NCI-H187 (cell line): ENCODE measurements at regions not wholly inside any gene's neighbourhood (a gene's known extent, or its start where the extent isn't known, plus 50 kb on each side); places are given as distances from the start of the nearest gene placed in this dataset.

Experiments used
- DNase-seq, 2 experiments: peaks; one replicate each; lab custom pipeline; 2025; lab: John Stamatoyannopoulos, UW

DNA sequence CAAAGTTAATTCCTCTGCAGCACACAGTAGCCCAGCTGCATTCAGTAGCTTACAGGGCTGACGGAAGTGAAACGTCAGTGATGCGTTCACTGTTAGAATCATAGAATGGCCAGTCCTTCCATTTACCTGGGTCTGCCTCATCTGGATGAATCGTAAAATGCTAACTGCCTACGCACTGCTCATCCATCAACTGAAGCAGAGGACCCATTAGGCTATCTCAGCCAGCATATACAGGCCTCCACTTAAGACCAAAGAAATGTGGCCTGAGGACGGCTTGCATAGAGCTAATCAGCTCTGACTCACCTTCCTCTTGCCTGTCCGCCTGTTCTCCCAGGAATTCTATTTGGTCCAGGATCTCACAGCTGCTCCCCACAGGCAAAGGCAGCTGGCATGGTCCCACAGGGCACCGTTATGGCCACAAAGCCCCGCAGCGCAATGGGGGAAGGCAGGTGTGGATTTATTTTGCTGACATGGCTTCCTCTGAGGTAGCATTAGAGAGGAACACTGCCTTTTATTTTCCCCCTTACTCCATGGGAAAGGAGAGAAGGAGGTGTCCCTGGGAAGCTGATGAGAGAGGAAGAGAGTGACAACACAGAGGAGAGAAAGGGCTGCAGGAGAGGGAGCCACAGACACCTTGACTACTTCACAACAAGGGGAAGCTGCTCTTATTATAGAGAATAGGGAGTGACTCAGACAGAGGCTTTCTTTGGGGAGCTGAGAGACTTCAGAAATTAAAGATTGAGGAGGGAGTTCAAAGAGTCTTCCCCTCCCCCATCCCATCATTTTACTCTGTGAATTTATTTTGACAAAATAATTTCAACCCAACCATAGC, 177.6 kb downstream of the HHIPL2 start:
- no peak for DNase-seq

DNA sequence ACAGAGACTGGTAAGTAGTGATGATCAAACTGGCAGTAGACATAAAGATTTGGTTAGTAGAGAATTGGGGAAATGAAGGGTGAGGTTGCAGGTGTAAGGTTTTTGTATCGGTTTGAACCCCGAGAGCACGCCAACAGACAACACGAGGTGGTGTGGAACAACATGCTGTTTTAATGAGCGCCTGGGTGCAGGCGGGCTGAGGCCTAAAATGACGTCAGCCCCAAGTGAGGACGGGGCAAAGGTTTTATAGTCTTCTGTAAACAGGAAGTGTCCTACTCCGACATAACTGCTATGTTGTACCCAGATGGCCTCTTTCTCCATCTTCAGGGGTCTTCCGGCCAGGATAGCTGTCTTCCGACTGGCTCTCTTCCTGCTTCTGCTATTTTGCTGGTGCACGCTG, 178.8 kb downstream of the HHIPL2 start:
- DNase-seq, result no peak

DNA sequence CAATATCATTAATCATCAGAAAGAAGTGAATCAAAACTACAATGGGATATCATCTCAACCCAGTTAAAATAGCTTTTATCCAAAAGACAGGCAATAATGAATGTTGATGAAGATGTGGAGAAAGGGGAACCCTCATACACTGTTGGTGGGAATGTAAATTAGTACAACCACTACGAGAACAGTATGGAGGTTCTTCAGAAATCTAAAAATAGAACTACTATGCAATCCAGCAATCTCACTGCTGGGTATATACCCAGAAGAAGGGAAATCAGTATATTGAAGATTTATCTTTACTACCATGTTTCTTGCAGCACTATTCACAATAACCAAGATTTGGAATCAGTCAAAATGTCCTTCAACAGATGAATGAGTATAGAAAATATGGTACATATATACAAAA, 189.8 kb downstream of the HHIPL2 start:
- DNase-seq, result no peak

DNA sequence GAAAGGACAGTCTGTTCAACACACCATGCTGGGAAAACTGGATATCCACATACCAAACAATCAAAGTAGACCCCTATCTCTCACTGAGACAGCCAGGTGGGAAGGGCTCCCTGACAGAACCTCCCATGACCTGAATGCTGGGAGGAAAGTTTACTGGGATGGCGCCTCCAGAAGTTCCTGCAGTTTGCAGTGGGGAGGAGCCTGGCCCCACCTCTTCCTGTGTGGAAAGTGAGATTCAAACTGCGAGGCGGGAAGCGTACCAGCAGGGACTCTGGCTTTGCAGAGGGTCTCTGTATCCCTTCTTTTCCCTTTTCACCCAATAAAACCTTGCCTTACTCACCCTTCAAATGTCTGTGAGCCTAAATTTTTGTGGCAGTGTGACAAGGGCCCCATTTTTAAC, 190.7 kb downstream of the HHIPL2 start:
- no peak for DNase-seq

DNA sequence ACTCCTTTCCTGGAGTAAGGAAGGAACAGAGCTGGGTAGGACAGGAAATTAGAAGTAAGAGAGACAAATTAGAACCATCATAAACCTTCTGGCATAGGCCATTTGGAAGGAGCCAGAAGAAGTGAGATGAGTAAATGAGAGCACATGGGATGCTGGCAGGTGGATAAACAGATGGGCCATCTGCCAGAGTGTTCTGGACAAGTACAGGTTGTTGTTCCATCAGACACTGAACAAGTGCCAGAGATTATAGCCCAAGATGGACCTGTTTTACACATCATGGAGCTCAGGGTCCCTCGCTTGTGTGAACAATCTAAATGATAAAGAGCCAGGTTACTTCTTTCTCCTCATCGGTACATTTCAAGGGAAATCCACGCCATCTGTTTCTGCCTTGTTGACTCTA, 200.3 kb downstream of the HHIPL2 start:
- DNase-seq, result no peak

DNA sequence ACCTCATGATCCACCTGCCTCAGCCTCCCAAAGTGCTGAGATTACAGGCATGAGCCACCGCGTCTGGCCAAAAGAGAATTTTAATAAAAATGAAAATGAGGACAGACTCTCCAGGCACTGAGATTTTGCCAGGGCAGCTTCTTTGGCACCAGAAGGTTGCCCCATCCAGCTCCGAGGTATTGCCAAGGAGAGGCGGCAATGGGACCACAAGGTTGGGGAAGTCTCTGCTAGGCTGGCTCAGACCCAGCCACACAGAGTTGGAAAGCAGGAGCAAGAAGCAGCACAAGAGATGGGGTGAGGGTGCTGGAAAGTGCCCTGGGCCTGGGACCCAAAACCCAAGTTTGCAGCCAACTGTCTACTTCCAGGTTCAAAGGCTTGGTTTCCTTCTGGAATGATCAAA, 200.9 kb downstream of the HHIPL2 start:
- DNase-seq, result no peak

DNA sequence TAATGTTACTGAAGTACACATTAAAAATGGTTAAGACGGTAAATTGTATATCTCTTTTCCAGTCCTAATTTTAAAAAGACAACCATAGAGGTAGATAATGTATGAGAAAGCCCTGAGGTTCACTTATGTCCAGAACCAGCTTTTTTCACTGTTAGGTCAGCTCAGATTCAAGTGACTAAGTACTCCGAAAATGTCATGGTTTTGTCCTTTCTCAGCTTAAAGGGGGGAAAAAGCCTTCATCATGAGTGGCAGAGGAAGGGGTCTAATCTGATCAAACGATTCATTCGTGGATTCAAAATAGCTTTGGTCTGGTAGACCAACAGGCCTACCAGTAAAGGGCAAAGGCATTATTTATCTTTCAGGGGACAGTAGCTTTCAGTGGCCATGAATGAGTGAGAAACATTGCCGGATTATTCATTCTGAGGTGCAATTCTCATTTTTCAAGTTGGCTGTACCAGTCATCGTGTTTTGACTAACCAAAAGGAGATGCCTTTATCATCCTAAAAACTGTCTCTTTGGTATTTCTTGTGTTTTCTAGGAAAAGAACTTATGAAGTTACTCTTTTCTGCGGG, 208.4 kb downstream of the HHIPL2 start:
- no peak for DNase-seq

DNA sequence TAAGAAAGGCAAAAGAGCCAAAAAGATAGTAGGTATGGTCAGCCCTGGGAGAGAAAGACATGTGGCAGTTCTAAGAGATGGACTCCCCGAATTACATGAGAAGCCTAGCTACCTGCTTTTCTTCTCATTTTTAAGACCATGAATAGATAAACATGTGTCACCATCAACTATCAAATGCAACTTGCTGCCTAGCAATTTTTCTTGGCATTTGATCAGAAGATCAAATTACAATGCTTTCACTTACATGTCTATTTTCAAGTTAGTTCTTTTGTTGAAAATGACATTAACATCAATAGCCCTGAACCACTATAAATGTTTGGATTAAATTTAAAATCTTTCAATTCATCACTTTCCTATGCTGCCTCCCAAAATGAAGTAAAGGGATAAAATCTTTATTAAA, 212.3 kb downstream of the HHIPL2 start:
- no peak for DNase-seq

DNA sequence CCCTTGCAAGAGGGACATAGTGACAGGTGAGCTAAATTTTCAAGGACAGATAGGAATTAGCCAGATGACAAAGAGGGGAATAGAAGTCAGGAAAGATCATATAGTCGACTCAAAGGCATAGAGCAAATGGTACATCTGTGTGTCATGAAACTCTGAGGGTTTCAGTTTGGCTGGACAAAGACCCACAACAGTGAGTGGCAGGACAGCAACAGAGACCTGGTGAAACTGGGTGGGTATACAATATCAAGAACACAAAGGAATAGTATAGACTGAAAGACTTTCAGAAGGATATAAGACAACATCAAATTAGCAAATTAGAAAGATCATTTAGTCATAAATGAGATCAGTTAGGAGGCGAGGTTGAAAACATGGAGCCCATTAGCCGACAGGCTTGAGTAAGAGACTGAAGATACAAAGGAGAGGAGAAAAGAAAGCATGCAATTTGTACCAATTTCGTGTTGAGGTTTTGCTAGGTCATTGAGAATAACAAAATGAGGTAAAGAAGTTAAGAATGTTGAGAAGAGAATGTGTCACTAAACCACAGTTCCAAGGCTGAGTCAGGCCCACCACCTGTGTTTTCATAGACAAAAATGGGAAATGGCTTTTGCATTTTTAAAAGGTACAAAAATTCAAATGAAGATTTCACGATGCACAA, 213.8 kb downstream of the HHIPL2 start:
- no peak for DNase-seq

DNA sequence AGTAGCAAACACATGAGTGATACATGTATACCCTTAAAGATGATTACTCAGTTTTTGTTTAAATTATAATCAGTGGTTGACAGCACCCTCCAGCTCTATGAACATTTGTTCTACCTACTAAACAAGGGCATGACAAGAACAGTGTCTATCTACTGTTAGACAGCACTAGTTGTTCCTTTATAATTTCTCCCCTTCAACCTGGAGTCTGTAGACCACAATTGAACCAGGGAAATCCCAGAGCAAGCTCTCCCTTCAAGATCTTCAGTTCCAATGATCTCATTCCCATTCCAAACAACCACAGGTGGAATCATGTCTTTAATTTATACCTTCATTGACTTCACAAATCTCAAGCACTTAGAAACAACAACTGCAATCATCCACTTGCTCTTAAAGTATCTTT, 216.1 kb downstream of the HHIPL2 start:
- DNase-seq, result no peak

DNA sequence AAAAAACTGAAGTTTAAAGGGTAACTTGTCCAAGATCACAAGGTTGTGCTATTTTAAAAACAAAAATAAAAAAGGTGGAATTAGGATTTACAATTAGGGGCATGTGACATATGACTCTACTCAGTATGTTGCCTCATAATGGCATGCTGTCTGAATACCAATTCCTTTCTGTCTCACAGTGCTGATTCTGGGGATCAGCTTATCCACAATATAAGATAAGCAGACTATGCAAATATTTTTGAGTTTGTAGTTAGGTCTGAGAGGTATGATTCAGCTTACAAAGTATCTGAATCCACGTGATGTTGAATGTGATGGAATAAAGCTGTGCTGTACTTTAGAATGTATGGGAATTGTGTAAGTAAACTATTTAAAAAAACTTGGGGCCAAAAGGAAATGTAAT, 216.6 kb downstream of the HHIPL2 start:
- no peak for DNase-seq

DNA sequence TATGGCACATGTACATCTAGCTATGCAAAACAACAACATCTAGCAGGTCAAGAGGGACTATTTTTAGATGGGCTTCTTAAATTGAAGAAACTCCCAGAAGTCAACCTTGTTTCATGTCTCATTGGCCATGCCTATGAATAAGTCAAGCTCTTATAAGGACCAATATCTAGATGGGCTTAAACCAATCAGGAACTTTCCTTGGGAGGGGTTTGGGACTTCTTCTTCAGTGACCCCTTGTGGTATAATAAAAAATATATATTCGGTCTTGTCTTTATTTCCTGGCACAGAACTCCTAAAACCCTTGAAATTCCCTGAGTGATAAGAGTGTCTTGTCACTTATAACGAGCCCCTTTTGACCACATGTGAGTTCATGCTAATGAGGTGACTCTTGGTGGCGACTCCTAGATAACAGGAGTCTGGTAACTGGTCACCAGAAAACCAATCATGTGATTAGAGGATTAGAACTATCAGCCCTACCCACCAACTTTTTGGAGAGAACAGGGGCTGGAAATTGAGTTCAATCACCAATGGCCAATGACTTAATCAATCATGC, 218.3 kb downstream of the HHIPL2 start:
- DNase-seq, result no peak

DNA sequence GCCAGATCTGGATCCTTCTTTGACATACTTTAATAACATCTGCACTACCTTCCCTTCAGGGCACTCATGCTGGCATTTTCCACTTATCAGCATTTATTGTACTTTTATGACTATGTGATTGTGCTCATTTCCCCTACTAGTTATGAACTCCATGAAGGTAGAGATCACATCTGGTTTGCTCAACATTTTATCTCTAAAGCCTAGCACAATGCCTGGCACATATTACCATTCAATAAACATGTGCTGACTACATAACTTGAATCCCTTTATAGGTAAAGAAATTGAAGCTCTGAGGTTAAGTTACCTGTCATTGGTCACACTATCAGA, 221.2 kb downstream of the HHIPL2 start:
- DNase-seq, result no peak

DNA sequence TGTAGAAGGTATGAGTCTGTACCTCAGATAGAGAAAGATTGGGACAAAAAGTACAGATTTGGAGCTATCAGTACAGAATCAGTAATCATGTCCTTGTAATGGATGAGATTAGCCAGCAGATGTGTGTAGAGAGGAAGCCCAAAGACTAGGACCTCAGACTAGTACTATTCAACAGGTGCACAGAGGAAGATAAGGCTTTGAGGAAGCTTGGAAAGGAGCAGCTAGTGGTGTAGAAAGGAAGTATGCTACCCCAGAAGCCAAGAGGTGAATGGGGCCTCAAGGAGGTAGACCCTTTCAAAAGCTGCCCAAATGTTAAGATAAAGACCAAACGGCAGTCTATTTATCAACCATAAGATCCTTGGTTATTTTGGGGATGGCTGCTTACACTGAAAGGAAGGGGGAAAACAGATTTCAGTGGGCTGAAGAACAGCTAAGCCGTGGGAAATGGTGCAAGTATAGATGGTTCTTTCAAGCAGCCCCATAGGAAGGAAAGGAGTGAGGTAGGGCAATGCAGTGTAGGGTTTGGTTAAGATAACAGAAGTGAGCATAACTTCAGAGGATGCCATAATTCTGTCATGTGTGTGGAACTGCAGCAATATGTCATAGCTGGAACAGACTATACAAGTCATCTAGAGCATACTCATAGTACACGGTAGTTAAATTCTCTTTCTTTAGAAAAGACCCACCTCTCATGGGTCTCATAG, 221.7 kb downstream of the HHIPL2 start:
- DNase-seq, result no peak

DNA sequence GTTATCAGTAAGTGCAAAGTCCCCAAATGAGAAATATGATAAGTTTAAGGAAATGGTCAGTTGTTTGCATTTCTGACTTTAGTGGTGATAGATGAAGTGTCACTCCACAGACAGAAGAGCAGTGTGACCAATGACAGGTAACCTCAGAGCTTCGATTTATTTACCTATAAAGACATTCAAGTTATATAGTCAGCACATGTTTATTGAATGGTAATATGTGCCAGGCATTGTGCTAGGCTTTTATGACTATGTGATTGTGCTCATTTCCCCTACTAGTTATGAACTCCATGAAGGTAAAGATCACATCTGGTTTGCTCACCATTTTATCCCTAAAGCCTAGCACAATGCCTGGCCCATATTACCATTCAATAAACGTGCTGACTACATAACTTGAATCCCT, 222.4 kb downstream of the HHIPL2 start:
- DNase-seq, result no peak

DNA sequence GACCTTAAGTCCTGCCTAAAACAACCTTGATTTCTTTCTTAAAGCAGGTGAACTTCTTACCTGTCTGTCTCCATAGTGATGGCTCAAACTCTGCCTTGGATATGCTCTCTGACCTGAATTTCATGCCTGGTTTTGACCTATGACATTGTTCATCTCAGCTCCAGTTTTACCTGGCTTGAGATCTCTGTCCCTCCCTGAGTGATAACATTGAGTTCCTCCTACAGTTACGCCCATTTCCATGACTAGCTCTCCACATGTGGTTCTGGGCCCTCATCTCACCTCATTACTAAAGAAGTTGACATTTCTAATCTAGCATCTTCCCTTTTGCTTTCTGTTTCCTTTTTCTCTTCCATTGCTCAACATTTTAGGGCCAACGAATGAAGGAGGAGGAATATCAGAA, 233.1 kb downstream of the HHIPL2 start:
- DNase-seq, result no peak

DNA sequence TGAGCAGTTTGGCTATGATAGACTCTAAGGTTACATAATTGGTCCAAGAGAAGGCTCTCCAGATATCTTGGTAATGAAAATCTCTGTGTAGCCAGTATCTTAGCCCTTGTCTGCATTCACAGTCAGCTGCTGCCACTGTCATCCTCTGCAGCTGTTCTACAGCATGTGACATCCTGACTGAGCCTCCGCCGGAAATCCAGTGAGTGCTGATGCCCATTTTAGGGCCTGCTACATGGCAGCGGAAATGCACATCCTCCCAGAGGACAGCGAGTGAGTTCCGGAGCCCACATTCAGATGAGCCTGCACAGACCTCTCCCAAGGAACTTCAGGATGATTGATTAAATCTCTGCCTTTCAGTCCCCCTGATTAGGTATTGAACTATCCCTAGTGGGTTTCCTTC, 237.1 kb downstream of the HHIPL2 start:
- no peak for DNase-seq

DNA sequence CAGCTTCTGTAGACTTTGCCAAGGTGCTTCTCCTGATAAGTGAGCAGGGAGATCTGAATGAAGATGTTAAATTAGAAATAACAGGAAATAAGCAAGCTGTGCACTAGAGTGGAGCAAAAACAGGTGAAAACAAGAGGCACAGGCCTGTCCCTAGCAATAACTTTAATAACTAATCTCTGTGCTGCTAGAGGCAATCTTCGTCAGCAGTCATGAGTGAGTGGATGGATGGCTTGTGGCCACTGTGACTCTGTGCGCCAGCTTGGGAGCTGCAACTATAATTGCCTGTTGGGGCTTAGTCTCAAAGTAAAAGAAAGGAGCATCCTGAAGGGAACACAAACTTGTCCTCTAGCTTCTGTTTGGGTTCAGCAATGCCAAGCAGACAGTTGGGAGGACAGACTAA, 240.3 kb downstream of the HHIPL2 start:
- no peak for DNase-seq

DNA sequence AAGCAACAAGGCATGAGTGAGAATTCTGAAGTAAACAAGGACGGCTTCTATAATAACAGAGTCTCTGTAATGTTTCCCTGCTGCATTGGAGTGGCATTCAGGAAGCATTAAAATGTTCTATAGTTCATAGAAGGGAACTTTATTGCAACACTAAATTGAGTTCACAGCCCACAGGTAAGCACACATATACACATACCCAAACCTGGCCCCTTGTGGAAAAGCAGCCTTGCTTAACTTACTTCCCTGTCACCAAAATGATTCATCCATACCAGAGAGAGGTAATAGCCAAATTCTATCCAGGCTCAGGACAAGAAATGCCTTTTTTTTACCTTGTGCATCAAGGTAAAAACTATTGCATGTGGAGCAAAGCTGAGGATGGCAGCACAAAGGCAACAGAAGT, 241.4 kb downstream of the HHIPL2 start:
- DNase-seq, result no peak

DNA sequence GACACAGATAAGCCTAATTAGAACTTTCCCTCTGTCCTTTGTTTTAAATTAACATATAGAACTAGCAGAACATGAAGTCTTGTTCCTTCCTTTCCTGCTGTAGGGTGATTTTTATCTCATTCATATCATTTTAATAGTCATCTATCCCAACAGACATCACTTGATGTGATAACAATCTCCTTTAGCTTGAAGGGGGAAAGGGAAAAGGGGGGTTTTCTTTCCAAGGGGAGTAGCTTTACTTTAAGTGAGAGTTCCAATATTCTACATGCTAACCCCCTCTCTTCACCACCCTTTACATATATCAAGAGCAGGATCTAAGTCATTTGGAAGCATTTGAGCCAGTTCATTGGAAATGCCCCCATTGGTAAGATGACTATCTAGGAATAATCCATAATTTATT, 241.9 kb downstream of the HHIPL2 start:
- DNase-seq, result no peak

DNA sequence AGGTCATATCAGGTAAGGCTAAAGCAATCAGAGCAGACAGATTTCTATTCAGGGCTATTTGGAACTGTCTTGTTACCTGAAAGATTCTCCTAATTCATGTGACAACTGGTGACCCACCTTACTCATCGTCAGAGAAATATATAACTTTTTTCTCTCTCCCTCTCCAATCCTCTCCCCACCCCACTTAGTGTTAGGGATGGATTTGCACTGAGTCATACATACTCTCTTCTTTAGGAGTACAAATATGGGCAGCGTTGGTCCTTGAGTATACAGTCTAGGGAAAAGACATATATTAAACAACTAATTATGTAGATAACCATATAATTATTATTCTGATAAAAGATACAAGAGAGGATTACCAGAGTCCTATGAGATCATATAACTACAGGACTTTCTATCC, 246.3 kb downstream of the HHIPL2 start:
- no peak for DNase-seq

DNA sequence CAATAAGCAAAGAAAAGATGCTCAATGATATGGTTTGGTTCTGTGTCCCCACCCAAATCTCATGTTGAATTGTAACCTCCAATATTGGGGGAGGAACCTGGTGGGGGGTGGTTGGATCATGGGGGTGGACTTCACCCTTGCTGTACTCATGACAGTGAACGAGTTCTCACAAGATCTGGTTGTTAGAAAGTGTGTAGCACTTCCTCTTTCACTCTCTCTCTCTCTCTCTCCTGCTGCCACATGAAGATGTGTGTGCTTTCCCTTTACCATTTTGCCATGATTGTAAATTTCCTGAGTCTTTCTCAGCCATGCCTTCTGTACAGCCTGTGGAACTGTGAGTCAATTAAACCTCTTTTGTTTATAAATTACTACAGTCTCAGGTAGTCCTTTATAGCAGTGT, 248.4 kb downstream of the HHIPL2 start:
- no peak for DNase-seq

DNA sequence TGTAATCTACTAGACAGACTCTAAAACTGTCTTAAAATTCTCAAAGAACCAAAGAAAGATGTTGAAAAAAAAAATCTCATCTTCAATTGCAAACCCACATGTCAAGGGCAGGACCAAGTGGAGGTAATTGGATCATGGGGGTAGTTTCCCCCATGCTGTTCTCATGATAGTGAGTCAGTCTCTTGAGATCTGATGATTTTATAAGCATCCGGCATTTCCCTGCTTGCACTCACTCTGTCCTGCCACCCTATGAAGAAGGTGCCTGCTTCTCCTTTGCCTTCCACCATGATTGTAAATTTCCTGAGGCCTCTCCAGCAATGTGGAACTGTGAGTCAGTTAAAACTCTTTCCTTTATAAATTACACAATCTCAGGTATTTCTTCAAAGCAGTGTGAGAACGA, 257.0 kb downstream of the HHIPL2 start:
- no peak for DNase-seq
